Activated T-cell treated with anti-CD3 and anti-CD28 coated beads for 1 hour (primary cell): ENCODE measurements at regions not wholly inside any gene's neighbourhood (a gene's known extent, or its start where the extent isn't known, plus 50 kb on each side); places are given as distances from the start of the nearest gene placed in this dataset.

Source experiments
- DNase-seq: peaks from one replicate; pipeline ENCODE4 v3.0.0-alpha.2; 2020; ENCODE audit warnings: low read depth

DNA sequence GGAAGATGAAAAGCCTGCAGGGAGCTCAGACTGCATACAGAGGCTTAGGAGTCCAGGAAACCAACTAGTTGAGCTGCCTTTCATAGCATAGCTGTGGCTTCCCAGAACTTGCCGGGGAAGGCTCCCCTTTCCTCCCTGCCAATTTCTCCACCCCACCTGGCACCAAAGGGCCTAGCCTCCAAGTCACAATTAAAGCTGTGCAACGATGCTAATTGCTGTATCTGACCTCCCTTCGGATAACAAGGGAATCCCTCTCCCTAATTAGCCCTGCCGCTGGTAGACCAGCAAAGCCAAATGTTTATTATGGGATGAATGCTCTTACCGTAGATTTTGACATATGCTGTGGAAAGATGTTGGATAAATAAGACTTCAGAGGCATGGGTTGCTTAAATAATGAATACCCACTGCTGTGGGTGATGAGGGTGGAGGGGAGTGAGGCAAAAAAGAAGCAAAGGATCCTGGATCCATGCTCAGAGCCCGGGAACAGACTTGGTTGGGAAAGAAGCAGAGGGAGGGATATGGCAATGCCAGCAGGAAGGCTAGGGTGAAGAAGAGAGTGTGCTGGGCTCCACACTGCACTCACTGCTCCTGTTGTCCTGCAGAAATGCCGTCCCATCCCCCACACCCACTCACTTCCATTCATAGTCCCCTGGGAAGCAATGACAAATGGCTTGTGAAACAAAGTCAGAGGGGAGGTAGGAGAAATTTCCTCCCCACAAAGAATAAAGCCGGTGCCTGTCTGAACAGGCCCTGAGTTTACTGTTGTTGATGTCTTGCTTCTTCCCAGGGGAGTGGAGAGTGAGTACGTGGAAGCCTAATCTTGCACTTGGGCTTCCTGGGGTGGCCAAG lies 608.1 kb upstream of the CADM1 start:
- DNase-seq: no peak

DNA sequence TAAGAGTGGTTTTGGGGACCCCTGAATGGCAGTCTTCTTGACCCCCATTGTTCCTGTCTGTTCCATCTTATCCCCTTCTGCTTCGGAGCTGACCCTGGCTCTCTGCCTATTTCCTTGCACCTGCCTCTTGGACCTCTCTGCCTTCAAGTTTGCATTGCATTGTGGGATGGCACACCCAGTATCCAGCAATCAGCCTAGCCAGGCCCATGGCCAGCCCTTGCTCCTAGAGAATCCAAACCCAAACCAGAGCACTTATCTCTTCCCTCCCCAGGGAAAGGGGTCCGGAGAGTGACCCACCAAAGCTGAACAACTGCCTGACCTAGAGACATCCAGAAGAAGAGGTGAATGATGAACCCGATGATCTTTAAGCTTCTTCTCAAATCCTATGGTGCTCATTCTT lies 607.3 kb upstream of the CADM1 start:
- no peak for DNase-seq

DNA sequence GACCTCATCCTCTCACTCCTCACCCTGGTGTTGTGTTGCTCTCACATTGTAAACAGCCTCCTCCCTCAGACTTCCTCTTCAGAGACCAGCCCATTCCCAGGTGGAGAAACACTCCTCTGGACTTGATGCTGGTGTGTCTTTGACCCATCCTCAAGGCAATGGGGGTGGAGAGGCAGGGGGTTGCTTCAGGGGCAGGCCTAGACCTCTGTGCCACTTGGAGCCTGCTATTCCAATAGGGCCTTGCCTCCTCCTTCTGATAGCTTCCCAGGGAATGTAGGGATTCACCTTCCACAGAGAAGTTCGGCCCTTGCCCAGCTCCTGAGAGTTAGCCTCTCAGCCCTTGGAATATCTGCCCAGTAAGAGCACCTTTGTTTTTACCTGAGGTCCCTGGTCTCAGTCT lies 606.6 kb upstream of the CADM1 start:
- DNase-seq: no peak

DNA sequence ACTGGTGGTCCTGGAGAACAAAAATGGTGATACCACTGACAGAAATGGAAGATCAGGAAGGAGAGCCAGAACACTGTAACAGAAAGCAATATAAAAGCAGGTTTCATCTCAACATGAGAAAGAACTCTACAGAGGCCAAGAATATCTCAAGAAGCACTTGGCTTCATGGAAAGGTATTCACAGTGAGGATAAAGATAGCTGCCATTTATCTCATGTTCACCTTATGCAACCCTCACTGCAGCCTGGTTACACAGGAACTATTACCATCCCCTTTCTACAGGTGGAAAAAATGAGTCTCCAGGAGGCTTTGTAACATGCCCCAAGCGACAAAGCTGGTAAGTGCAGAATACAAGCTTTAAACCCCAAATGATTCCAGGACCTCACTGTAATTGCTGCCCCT lies 606.1 kb upstream of the CADM1 start:
- DNase-seq: no peak

DNA sequence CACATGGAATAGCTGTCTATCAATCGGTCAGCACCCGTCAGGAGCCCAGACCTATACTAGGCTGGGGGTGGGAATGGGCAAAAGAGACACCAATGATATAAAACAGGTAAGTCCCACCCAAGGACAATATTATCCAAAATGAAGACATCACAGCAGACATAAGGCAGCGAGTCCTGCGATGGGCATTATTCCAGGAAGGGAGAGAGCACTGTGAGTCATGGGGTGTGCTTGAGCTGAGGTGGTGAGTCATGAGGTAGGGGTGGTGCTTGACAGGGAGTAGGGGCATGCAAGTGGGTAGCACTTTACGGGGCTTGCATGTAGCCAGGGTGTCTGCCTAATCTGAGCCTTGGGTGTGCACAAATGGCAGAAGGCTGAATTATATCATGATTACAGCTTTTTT lies 605.0 kb upstream of the CADM1 start:
- no peak for DNase-seq

DNA sequence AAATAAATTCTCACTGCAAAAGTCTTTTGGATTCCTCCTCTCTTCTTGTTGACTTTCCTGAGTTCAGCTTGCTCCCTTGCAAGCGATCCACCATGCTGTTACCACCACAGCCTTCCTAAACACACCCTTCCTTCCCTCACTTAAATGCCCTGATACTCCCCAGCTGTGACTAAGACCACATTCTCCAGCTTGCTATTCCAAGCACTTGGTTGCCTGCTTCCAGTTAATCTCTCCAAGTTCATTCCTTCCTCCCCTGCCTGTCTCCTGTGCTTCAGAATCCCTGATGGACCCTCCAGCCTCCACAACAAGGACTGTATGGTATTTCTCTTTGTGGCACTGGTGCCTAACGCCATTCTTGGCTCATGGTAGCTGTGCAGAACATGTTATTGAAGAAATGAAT lies 603.9 kb upstream of the CADM1 start:
- DNase-seq: no peak

DNA sequence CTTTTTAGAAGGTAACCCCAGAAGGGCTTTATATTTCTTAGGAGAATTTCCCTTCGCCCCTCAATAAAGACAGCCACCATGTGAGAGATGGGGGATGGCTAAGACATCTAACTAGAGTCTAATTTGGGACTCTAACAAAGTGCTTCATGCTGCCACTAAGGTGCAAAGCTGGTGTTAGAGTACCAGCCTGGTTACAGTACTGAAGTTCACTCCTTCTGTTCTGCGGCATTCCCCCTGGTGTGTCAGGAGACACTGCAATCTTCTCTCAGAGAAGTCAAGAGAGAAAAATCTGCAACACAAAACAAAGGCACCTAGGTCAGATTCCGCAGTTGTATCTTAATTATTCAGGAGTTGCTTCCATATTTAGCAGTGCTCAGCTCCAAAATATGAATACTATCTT lies 603.0 kb upstream of the CADM1 start:
- no peak for DNase-seq

DNA sequence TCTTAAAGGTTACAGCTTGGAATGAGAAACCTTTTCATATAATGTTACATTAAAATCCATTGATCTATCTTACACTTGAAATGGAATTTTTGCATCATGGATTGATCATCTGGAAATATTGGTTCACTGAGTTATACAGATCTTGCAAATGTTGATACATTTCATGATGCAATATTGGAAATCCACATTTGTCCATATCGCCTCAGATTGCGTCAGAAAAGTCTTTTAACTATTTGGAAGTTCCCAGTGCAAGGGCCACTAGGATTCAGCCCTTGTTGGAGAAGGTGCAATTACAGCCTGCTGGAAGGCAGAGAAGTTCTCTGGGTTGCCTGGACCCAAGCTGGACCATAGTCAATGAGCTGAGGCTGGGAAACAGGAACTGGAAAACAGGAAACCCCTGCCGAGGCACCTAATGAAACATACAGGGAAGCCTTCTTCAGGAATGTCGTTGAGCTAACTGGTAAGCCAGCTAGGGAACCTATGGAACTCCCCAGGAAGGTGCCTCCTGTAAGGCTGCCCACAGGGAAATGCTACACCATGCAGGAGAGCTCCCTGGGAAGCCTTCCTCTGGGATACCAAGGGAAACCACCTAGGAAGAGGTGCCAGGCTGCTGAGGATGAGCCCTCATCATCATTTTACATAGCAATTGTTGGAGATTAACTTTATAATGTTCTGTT lies 600.4 kb upstream of the CADM1 start:
- DNase-seq: no peak

DNA sequence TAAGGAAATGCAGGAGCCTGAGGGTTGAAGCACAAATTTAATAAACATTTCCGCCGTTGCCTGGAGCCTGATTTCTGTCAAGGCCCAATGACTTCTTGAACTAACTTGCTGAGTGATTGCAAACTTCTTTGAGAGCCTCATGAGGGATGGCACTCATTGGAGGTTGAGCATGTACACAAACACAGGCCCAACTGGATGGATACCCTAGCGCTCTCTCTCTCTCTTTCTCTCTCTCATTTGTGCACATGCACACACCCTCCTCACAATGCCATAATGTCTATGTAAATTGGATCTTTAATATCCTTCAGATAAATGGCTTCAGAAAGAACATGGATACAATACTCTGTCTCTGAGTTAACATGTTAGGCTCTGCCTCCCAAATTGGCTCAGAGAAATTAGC lies 597.7 kb upstream of the CADM1 start:
- DNase-seq: no peak

DNA sequence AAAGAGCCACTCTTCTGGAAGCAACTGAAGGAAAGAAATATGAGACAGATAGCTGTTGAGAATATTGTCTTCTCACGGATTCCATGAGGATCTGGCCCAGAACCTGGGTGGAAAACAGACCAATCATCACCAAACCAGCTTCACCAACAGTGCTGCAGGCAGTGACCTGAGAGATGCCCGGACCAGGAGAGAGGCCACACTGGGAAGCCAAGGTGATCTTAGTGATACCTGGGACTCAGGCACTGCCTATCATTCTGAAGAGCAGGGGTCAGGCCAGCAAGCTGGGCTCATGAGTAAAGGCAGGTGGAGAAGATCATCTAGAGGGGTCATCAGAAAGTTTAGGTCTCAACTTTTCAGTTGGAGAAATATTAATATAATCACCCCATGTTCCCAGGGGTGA lies 595.8 kb upstream of the CADM1 start:
- DNase-seq: no peak

DNA sequence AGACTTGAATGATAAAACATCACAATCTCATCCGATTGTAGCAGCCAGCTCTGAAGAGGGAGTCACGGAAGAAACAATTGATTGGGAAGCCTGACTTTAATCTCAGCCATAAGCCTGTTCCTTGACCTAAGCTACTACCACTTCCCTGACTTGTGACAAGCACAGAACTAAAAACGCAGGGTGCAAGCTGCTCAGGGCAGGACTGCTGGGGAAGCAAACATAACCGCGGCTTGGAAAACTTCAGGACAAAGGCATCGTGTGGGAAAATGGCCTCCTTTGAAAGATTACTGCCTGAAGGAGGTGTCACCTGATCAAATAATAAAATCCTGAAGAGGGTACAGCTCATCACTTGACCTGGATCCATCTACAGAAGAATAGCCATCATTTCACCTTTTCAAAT lies 595.3 kb upstream of the CADM1 start:
- no peak for DNase-seq

DNA sequence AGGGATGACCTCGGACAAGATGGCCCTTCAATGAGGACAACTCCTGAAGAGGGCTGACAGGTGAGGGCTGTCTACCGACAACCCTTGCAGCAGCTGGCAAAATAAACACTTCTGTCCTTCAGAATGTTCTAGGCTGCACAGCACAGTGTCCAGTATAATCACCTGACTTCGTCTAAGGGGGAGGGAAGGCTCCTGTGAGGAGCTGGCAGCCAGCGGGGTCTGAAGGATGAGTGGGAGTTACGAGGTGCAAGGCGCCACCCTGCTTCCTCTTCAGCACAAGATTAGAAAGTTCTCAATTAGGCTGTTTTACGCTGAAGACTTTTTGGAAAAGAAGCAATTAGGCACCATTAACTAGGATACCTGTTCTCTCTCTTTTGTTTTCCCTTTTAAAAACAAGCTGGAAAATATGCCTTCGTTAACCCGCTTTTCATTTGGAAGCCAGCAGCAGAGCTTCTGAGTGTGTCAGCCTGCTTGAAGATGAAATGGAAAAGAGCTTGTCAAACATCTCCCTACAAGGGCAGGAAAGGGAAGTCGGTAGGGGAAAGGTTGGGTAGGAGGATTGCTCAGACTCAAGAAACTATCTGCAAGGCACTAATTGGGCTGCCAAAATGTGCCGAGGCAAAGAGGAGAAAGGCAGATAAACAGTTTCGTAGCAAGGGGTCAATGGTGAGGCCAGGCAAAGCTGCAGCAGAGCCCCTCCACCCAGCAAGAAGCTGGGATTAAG lies 592.2 kb upstream of the CADM1 start:
- no peak for DNase-seq

DNA sequence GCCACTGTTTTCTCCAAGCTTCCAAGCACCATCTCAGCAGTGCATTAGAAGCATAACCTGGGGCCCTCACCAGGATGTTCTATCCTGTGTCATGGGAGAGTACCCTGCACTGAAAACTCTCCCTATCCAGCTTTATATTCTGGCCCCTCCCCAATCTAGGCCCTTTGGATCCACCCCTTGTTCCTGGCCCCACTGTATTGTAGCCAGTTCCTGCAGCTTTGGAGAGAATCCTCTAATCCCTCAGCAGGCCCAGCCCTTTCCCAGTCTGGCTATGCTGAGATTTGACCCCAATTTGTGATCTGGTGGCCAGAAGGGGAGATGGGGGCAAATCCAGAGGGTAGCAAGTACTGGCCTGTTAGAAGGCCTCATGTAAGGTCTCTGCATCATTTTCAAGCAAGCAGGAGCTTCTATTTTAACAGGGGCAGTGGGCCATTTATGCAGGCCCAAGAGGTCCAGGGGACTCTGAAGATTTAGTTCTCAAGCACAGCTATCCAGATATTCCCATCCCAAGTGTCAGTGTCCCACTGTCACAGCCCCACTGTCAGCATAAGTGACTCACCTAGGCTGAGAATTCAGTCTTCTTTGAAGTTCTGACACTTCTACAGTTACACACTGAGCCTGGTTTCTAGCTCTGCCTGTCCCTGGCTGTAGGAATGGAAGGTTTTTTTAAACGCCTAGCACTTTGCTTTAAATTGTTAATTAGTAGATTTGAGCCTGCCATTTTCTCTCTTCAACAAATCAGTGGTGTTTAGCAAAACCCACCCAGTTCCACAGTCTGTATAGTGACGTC lies 589.5 kb upstream of the CADM1 start:
- DNase-seq: no peak

DNA sequence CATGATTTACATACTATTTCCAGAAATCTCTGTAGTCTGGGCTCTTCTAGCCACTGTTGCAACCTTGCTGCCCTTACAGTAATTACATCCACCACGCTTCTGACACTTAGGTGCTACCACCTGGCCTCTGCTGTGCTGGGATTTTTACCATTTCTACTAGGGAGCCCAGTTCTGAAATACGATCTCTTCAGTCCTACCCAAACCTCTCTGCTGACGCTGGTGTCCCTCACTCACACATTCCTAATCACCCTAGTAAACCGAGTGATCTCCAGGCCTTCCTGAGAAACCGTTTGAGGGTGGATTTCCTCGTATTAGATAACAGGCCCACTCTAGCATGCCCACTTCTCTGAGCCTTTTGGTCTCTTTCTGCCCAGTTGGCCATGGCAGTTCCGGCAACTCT lies 588.9 kb upstream of the CADM1 start:
- no peak for DNase-seq

DNA sequence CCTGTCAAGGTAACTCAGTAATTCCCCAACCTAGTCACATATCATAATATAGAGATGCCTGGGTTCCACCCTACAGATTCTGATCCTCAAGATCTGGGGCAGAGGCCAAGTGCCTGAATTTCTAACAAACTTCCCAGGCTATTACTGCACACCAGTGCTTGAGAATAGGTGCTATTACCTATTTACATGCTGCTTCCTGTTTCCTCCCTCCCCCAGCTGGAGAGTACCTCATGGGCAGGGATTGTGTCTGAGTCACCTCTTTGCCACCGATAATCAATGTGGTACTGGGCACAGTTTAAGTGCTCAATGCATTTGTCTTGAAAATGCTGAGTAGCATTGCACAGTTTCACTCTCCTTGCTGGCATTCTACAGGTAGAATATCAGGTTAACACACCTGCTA lies 582.2 kb upstream of the CADM1 start:
- DNase-seq: no peak

DNA sequence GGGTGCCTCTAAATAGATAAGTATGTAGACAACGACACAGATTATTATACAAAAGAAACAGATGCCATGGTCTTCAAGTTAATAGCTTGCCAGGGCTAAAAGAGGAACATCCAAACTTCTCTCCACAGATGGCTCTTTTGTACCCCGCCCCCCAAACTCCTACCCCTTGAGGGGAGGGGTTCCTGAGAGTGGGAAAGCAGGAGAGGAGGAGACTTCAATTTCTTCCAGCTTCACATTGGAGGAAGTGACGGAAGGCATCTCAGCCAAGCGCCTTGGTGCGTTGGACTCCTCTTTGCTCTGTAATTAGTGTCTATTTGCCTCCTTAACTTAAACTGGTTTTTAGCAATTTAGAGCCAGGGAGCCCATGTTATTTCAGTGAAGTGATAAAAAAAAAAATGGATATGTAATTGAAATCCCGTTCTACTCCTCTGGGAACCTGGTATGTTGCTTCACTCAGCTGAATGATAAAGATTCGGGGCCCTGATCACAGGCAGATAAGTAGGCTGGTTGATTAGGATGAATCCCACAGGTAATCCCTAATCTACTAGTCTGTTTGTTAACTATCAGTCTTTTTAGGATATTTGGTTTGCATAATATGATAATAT lies 580.9 kb upstream of the CADM1 start:
- no peak for DNase-seq

DNA sequence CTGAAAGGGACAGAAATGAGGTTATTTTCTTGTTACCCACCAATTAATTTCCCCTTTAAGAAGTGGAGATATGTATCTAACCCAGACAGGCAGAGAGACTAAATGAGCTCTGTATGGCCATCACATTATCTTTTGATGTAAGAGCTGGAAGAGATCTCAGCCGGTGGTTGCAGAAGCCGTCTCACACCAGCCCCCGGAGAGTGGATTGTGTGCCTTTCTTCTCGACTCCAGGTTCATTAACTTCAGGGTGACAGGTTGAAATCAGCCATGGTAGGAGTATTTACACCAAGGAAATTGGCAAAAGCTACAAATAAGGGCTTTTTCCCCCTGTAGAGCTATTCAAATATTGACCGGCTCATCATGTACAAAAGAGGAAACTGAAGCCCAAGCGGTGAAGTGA lies 580.3 kb upstream of the CADM1 start:
- no peak for DNase-seq

DNA sequence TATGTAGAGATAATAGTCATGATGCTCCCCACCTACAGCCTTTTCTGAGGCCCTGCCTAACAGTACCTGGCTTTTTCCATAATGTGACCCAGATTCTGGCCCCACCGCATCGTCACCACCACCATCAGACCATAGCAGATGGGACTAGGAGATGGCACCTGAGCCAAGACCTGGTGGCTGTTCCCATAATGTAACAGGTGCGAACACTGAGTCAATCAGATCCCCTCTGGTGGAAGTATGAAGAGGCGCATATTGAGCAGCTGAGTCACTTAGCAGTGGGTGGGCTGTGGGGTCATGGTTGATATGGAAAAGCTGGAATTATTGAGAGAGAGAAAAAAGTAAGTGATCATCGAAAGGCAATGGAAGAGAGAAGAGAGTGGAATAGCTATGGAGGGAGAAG lies 578.0 kb upstream of the CADM1 start:
- DNase-seq: no peak

DNA sequence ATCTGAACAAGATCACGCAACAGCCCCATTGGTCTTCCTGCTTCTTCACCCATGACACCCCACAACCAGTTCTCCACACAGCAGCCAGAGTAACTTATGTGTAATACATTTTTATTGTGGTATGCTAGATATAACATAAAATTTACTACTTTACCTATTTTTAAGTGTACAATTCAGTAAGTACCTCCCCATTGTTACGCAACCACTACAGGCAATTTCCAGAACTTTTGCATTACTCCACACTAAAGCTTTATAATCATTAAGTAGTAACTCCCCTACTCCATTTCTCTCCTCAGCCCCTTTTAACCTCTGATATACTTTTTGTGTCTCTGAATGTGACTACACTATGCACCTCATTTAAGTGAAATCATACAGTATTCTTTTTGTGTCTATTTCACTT lies 575.4 kb upstream of the CADM1 start:
- no peak for DNase-seq

DNA sequence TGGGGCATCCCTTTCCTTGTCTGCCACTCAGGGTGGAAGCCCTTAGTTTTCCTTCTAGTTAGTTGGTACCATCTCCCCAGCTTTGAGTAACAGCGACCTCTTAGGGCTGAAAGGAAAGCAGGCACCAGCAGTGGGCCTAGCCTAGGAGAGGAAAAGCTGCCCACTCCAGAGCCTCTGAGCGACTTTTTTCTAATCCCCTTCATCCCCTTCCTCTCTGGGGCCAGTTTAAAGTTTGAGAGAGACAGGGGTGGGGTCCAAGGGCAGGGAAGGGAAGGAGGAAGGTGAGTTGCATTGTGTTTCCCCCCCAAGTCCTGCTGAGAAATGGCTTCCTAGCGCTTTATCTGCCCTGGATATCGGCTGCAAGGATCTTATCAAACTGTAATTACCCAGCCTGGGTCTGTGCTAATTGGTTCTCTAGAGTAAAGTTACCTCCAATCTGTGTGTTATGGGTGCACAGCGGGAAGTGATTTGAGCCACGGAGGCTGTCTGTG lies 573.9 kb upstream of the CADM1 start:
- DNase-seq: no peak

DNA sequence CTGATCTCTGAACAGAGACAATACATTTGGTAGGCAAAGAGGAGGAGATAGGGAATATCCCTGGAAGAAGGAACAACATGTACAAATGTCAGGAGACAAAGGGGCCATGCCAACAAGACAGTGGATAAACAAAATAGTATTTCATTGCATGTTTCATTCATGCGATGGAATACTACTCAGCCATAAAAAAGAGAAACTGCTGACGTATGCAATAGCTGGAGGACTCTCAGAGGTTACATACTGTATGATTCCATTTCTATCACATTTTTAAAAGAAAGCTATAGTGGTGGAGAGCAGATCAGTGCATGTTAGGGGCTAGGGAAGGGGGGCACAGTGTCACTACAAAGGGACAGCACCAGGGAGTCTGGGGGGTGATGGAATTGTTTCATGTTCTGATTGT lies 572.9 kb upstream of the CADM1 start:
- no peak for DNase-seq
